Rectal smooth muscle tissue (tissue), 1 donor: ENCODE measurements at regions not wholly inside any gene's neighbourhood (a gene's known extent, or its start where the extent isn't known, plus 50 kb on each side); places are given as distances from the start of the nearest gene placed in this dataset.

ENCODE experiments used
- H3K27ac ChIP-seq: one replicate; pipeline ENCODE4 v1.7.0; 2013; ENCODE audit warnings: low read depth, low read length, inconsistent platforms
- H3K27me3 ChIP-seq: one replicate; pipeline ENCODE4 v1.7.0; 2013; ENCODE audit warnings: low read length; ENCODE audit not compliant: control insufficient read depth, insufficient read depth
- H3K36me3 ChIP-seq: one replicate; pipeline ENCODE4 v1.7.0; 2013; ENCODE audit warnings: low read length; ENCODE audit not compliant: control insufficient read depth, insufficient read depth
- H3K4me1 ChIP-seq: one replicate; pipeline ENCODE4 v1.7.0; 2013; ENCODE audit warnings: low read length; ENCODE audit not compliant: control insufficient read depth, insufficient read depth
- H3K4me3 ChIP-seq: one replicate; pipeline ENCODE4 v1.7.0; 2013; ENCODE audit warnings: low read length
- H3K9ac ChIP-seq: one replicate; pipeline ENCODE4 v1.7.0; 2013; ENCODE audit warnings: low read length

DNA sequence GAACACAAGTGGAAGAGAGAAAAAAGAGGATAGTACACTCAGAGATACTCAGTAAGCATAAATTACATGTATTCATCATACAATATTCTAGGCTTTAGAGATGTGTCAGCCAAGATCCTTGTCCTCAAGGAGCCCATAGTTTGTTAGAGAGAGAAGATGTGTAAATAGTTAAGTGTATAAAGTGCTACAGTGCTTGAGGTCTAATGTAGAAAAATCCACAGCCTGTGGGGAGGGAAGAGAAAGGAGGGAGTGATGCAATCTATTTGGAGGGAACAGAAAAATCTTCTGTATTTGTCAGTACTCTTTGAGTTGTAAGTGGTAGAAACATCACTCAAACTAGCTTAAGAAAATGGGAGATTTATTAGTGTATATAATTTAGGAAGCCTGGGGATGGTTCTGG lies 81.9 kb downstream of the PALM2AKAP2 start:
- H3K27ac ChIP-seq: peak overlapping the region; percentile 33

GRCh38 chr9:109862452-109862851 lies 82.5 kb downstream of the PALM2AKAP2 start:
- Histone ChIP-seq H3K27me3 (no peaks in the 10 kb centered on the region), H3K9ac (no peak overlapping the region), H3K4me3 (no peak overlapping the region), H3K36me3 (no peaks in the 10 kb centered on the region), H3K27ac (peak overlapping the region; percentile 15), H3K4me1 (peaks cover under 1% of the 10 kb centered on the region)

More for the DNA sequence above, 81.9 kb downstream of the PALM2AKAP2 start:
- Histone ChIP-seq H3K27me3 (no peaks in the 10 kb centered on the region), H3K4me3 (no peak overlapping the region), H3K4me1 (peaks cover 2% of the 10 kb centered on the region), H3K9ac (no peak overlapping the region), H3K36me3 (no peaks in the 10 kb centered on the region)

GRCh38 chr9:109863961-109864360 lies 84.0 kb downstream of the PALM2AKAP2 start:
- Histone ChIP-seq H3K4me1 (no peaks in the 10 kb centered on the region), H3K27ac (no peak overlapping the region), H3K36me3 (no peaks in the 10 kb centered on the region), H3K27me3 (no peaks in the 10 kb centered on the region), H3K9ac (no peak overlapping the region), H3K4me3 (no peak overlapping the region)

DNA sequence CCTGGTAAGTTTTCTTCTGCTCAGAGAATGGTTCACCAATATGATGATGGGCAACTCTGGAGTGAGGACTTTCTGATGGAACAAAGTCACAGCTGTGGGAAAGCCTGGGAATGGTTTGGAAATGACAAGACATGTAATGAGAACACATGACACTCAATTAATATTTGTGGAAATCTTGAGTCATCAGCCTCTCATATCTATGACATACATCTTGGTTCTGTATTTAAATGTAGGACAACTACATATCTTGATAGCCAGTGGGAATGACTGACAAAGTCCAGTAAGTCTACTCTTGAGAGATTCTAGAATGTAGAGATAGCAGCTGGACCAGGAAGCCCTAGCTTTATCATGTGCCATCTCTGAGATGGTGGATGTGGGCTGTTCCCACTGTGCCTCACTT lies 85.5 kb downstream of the PALM2AKAP2 start:
- H3K4me1 ChIP-seq: no peaks in the 10 kb centered on the region
- no peaks in the 10 kb centered on the region for H3K27me3 ChIP-seq
- no peak overlapping the region for H3K9ac ChIP-seq
- H3K4me3 ChIP-seq: no peak overlapping the region
- no peak overlapping the region for H3K27ac ChIP-seq
- no peaks in the 10 kb centered on the region for H3K36me3 ChIP-seq

DNA sequence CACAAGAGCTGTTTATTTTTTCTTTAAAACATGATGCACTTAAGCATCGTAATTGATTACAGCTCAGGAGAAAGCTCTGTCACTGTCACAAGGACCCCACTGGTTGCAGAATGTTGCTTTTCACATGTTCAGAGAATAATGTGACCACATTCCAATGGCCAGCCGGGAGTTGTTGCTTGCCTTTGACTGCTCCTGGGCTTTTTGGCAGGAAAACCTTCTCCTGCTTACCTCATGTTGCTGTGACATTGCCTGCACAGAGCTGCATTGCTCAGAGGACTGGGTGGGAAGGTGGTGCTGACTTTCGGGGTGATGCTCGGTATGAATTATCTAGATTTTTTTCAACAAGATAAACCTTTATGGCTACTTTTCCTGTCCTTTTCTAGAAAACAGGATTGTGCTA lies 88.2 kb downstream of the PALM2AKAP2 start:
- H3K27ac ChIP-seq: no peak overlapping the region

DNA sequence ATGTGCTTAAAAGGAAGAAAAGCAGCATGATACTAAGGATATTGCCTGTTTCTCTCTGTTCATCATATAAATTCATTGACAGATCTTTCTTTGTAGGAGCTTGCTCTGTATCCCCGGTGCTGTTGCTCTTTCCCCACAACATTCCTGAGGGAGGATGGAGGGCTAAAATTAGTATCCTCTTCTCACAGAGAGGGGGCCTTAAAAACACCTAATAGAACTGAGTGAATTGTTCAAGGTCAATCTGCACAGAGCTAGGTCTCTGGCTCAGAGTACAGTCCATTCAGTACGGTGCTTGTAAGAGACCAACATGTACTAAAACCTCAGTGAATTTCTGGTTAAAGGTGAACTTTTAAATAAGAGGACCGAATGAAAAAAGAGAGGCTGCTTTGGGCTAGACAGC lies 88.7 kb downstream of the PALM2AKAP2 start:
- H3K9ac ChIP-seq: no peak overlapping the region
- no peaks in the 10 kb centered on the region for H3K27me3 ChIP-seq
- no peaks in the 10 kb centered on the region for H3K36me3 ChIP-seq
- no peak overlapping the region for H3K4me3 ChIP-seq
- no peaks in the 10 kb centered on the region for H3K4me1 ChIP-seq
- no peak overlapping the region for H3K27ac ChIP-seq

More for the DNA sequence above, 88.2 kb downstream of the PALM2AKAP2 start:
- Histone ChIP-seq H3K9ac (no peak overlapping the region), H3K4me1 (no peaks in the 10 kb centered on the region), H3K4me3 (no peak overlapping the region), H3K36me3 (no peaks in the 10 kb centered on the region), H3K27me3 (no peaks in the 10 kb centered on the region)

DNA sequence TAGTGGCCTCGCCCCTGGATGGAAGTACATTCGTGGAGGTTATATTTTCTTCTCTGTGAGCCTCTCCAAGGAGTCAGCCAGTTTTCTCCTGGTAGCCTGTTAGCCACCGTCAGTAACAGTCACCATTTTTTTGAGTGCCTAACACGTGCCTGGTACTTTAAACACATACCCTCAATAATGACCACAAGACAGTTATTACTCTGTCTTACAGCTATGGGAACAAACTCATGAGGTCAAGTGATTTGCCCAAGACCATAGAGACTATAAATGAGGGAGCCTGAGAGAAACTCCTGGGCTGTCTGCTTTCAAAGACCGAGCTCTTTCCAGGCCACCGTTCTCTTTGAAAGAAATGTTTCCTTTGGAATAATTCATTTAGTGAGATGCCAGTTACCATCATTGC lies 90.4 kb downstream of the PALM2AKAP2 start:
- Histone ChIP-seq H3K4me3 (no peak overlapping the region), H3K36me3 (no peaks in the 10 kb centered on the region), H3K27ac (no peak overlapping the region), H3K4me1 (no peaks in the 10 kb centered on the region), H3K27me3 (no peaks in the 10 kb centered on the region), H3K9ac (no peak overlapping the region)

- Histone ChIP-seq H3K4me1 (no peaks in the 10 kb centered on the region), H3K9ac (no peak overlapping the region)
Observed at GRCh38 chr9:109872901-109873300, 92.9 kb downstream of the PALM2AKAP2 start.

GRCh38 chr9:109875495-109876129 lies 95.6 kb downstream of the PALM2AKAP2 start:
- Histone ChIP-seq H3K27ac (no peak overlapping the region), H3K27me3 (no peaks in the 10 kb centered on the region), H3K4me3 (no peak overlapping the region), H3K9ac (no peak overlapping the region), H3K4me1 (no peaks in the 10 kb centered on the region), H3K36me3 (no peaks in the 10 kb centered on the region)

More at GRCh38 chr9:109872901-109873300, 92.9 kb downstream of the PALM2AKAP2 start:
- Histone ChIP-seq H3K36me3 (no peaks in the 10 kb centered on the region), H3K4me3 (no peak overlapping the region), H3K27ac (no peak overlapping the region), H3K27me3 (no peaks in the 10 kb centered on the region)

DNA sequence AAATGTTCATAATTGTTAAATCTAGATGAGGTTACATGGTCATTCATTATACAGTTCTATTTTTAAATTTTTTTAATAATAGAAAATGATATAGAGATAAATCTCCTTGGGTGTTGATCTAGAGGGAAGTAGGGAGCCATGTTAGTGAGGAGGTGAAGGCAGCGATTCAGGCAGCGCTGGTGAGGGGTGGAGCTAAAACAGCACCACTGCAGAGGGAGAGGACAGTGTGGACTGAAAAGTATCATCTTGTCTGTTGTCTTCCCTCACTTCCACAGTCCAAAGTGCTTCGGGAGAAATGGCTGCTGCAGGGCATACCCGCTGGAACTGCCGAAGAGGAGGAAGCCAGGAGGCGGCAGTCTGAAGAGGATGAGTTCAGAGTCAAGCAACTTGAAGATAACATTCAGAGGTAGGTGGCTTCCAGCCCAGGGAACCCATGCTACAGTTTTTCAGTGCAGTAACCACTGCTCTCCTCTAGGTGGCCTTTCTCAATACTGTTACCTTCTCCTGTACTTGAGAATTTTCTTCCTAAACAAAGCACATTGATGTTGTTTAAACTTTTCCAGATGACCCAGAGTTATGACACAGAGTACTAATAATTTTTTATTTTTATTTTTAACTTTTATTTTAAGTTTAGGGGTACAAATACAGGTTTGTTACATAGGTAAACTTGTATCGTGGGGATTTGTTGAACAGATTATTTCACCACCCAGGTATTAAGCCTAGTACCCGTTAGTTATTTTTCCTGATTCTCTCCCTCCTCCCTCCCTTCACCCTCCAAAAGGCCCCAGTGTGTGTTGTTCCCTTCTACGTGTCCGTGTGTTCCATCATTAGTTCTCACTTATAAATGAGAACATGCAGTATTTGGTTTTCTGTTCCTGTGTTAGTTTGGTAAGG lies 100.5 kb downstream of the PALM2AKAP2 start:
- Histone ChIP-seq H3K27ac (no peak overlapping the region), H3K9ac (no peak overlapping the region), H3K36me3 (no peaks in the 10 kb centered on the region), H3K4me3 (no peak overlapping the region), H3K4me1 (no peaks in the 10 kb centered on the region), H3K27me3 (no peaks in the 10 kb centered on the region)

GRCh38 chr9:109883623-109884022 lies 103.6 kb downstream of the PALM2AKAP2 start:
- Histone ChIP-seq H3K4me3 (no peak overlapping the region), H3K4me1 (peaks cover 9% of the 10 kb centered on the region), H3K9ac (no peak overlapping the region), H3K27ac (no peak overlapping the region), H3K27me3 (no peaks in the 10 kb centered on the region), H3K36me3 (no peaks in the 10 kb centered on the region)

DNA sequence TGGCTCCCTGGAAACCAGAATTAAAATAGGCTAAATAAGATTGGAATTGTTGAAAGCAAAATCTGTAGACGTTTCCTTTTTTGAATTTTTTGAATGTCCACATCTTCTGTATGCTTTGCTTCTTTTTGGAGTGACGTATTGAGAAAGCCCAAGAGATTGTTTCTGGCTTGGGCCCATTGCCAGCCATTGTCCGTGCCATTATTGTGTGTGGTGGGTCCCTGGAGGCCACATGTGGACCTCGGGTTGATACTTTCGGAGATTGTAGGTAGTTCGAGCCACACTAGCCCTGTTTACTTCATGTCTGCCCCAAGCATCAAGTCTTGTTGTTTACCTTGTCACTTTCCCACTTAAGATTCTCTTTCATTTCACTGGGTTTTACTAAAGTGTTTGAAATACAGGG lies 106.0 kb downstream of the PALM2AKAP2 start:
- no peak overlapping the region for H3K4me3 ChIP-seq
- no peak overlapping the region for H3K9ac ChIP-seq
- no peak overlapping the region for H3K27ac ChIP-seq
- H3K4me1 ChIP-seq: peaks cover 9% of the 10 kb centered on the region
- H3K27me3 ChIP-seq: no peaks in the 10 kb centered on the region
- H3K36me3 ChIP-seq: no peaks in the 10 kb centered on the region
